ENCODE measurements at regions not wholly inside any gene's neighbourhood (a gene's known extent, or its start where the extent isn't known, plus 50 kb on each side); places are given as distances from the start of the nearest gene placed in this dataset.
A peak's percentile ranks its signal among the peaks of the same experiment; 100 is the strongest.

DNA sequence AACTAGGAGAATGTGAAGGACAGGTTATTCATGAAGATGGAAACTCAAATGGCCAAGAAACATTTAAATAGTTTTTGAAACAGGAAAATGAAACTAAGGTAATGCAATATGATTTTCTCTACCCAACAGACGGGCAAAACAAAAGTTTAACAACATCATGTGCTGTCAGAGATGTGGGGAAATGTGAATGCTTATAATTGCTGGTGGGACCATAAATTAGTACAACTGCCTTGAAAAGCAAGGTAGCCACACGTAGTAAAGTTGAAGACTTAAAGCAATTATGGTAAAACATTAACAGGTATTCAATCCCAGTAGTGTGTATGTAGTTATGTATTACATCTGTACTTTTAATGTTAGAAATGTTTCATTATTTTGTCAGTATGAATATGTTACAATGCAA, 57.0 kb upstream of the C3orf80 start:
- TF ChIP-seq EZH2 (IDR thresholded peaks at IDR 0.05; ENCODE audit: low read length, unreplicated experiment) (no peak), EZH2phosphoT487 (IDR thresholded peaks at IDR 0.05; ENCODE audit: borderline replicate concordance, low read length) (no peak)
- TF ChIP-seq, protein P1, sequence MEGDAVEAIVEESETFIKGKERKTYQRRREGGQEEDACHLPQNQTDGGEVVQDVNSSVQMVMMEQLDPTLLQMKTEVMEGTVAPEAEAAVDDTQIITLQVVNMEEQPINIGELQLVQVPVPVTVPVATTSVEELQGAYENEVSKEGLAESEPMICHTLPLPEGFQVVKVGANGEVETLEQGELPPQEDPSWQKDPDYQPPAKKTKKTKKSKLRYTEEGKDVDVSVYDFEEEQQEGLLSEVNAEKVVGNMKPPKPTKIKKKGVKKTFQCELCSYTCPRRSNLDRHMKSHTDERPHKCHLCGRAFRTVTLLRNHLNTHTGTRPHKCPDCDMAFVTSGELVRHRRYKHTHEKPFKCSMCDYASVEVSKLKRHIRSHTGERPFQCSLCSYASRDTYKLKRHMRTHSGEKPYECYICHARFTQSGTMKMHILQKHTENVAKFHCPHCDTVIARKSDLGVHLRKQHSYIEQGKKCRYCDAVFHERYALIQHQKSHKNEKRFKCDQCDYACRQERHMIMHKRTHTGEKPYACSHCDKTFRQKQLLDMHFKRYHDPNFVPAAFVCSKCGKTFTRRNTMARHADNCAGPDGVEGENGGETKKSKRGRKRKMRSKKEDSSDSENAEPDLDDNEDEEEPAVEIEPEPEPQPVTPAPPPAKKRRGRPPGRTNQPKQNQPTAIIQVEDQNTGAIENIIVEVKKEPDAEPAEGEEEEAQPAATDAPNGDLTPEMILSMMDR (conservative IDR thresholded peaks at IDR 0.05; ENCODE audit: low read depth, low read length) = no peak
- no peak overlapping the region for H3K4me3 ChIP-seq (ENCODE audit: low read length)
- H3K4me1 ChIP-seq (ENCODE audit: insufficient read depth, low read length) = peaks cover 14% of the 10 kb centered on the region
- DNase-seq = no peak
- ChIA-PET POLR2A (ENCODE audit: unreplicated experiment) (no interaction called here), CTCF (no interaction called here)
- H3K9me3 ChIP-seq (ENCODE audit: low read length) = no peaks in the 10 kb centered on the region
- intact Hi-C loops (cut with micrococcal nuclease) = loop anchor here (5.0 kb wide), 1 partner anchor 54 kb away; no protein-coding TSS in a partner anchor
- no peak for ATAC-seq
- no peaks in the 10 kb centered on the region for H3K9me2 ChIP-seq (replicated peaks; ENCODE audit: low read length)
- H3K27me3 ChIP-seq (ENCODE audit: low read length) = no peaks in the 10 kb centered on the region
- no TSS peak for BruUV-seq (replicated peaks)
- H4K20me1 ChIP-seq (ENCODE audit: low read length) = no peaks in the 10 kb centered on the region
- H3K4me2 ChIP-seq (ENCODE audit: low read length) = no peak overlapping the region
- no peak overlapping the region for H3K27ac ChIP-seq (ENCODE audit: low read length)
- no peak overlapping the region for H3K9ac ChIP-seq (ENCODE audit: low read length)
- H3K79me2 ChIP-seq (ENCODE audit: low read length) = no peaks in the 10 kb centered on the region
- no peak overlapping the region for H2AFZ ChIP-seq (ENCODE audit: low read length)
- no peaks in the 10 kb centered on the region for H3K36me3 ChIP-seq (ENCODE audit: low read depth, low read length)
- no peaks in the 10 kb centered on the region for H3F3A ChIP-seq (ENCODE audit: low read length, unreplicated experiment)

DNA sequence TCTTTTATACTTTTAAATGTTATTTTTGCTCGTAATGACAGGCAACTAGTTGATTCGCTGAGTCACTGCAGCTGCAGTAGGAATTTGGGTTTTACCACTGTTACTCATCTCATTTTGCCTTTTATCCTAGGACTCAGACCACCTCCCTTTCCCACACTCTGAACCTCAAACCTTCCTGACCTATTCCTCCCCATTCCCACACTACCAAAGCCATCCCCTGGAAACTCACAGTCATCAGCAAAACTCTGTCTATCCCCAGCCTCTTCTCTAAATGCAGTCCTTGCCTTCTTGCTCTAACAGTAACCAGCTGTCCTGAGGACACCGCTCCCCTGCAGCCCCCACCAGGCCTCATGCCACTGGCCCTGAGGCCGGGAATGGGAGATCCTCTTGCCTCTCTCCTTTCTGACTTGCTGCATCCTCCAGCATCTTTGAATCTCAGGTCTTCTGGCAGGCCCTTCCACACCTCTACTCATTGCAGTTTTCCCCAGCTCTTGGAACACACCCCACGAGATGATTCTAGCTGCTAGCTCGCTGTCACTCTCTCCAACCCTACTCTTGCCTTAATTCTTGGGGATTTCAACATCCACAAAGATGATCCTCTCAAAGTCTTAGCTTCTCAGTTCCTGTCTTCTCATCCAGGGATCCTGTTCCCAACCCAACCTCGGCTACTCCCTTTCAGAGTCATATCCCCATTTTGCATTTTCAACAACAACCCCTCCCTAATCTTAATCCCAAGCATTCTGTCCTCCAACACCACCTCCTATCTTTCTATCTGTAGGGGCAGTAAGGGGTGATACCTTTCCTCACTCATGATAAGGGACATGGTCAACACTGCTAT, 55.9 kb upstream of the C3orf80 start:
- Histone ChIP-seq H3F3A (ENCODE audit: low read length, unreplicated experiment) (no peaks in the 10 kb centered on the region), H3K4me3 (ENCODE audit: low read length) (no peak overlapping the region), H3K27me3 (ENCODE audit: low read length) (no peaks in the 10 kb centered on the region), H3K4me1 (ENCODE audit: insufficient read depth, low read length) (peaks cover 14% of the 10 kb centered on the region), H3K27ac (ENCODE audit: low read length) (peak overlapping the region; percentile 51), H3K9me2 (replicated peaks; ENCODE audit: low read length) (no peaks in the 10 kb centered on the region), H3K36me3 (ENCODE audit: low read depth, low read length) (no peaks in the 10 kb centered on the region), H4K20me1 (ENCODE audit: low read length) (no peaks in the 10 kb centered on the region), H2AFZ (ENCODE audit: low read length) (peak overlapping the region; percentile 21), H3K4me2 (ENCODE audit: low read length) (peak overlapping the region; percentile 51), H3K79me2 (ENCODE audit: low read length) (no peaks in the 10 kb centered on the region), H3K9ac (ENCODE audit: low read length) (no peak overlapping the region; the same call in 1 of the 2 replicates), H3K9me3 (ENCODE audit: low read length) (no peaks in the 10 kb centered on the region)
- ChIA-PET POLR2A (ENCODE audit: unreplicated experiment) (no interaction called here), CTCF (no interaction called here)
- no TSS peak for BruUV-seq (replicated peaks)
- TF ChIP-seq EZH2phosphoT487 (IDR thresholded peaks at IDR 0.05; ENCODE audit: borderline replicate concordance, low read length) = no peak
- TF ChIP-seq, protein P1 (conservative IDR thresholded peaks at IDR 0.05; ENCODE audit: low read depth, low read length) = no peak
- no peak for TF ChIP-seq EZH2 (IDR thresholded peaks at IDR 0.05; ENCODE audit: low read length, unreplicated experiment)
- peak; percentile 87 for ATAC-seq
- intact Hi-C loops (cut with micrococcal nuclease) = loop anchor here (5.0 kb wide), 1 partner anchor 53 kb away; no protein-coding TSS in a partner anchor
- DNase-seq = peak; percentile 68
